Stimulated activated CD4-positive, alpha-beta T cell treated with anti-CD3 and anti-CD28 coated beads, Interleukin-15, amount 100 ng/mL, for 1 hour (primary cell): ENCODE measurements at regions not wholly inside any gene's neighbourhood (a gene's known extent, or its start where the extent isn't known, plus 50 kb on each side); places are given as distances from the start of the nearest gene placed in this dataset.
"Not testable (repeated sequence)": the region's sequence is repeated elsewhere in the genome, so short reads cannot be mapped to it uniquely, and the experiment has no call there.

Experiments
- DNase-seq, 2 donors: peaks; one replicate each; pipeline ENCODE4 v3.0.0-alpha.2; 2020; ENCODE audit warnings: low read depth in 1 of 2, low spot score in 1 of 2

- not testable (repeated sequence) for DNase-seq
These were observed 2805.9 kb downstream of the RPIA start for GRCh38 chr2:91497129-91498064.

GRCh38 chr2:91498065-91498449 is 2806.6 kb downstream of the RPIA start:
- not testable (repeated sequence) for DNase-seq

- DNase-seq, result not testable (repeated sequence)
These were observed 2807.2 kb downstream of the RPIA start for GRCh38 chr2:91498513-91499250.

DNA sequence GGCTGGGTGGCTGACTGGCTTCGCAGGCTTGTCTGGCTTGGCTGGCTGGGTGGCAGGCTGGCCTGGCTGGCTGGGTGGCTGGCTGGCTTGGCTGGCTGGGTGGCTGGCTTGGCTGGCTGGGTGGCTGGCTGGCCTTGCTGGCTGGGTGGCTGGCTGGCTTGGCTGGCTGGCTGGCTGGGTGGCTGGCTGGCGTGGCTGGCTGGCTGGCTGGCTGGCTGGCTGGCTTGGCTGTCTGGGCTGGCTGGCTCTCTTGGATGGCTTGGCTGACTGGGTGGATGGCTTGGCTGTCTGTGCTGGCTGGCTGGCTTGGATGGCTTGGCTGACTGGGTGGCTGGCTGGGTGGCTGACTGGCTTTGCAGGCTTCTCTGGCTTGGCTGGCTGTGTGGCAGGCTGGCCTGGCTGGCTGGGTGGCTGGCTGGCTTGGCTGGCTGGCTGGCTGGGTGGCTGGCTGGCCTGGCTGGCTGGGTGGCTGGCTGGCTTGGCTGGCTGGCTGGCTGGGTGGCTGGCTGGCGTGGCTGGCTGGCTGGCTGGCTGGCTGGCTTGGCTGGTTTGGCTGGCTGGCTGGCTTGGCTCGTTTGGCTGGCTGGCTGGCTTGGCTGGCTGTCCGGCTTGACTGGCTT is 2808.1 kb downstream of the RPIA start:
- not testable (repeated sequence) for DNase-seq

GRCh38 chr2:91500246-91500977 is 2808.9 kb downstream of the RPIA start:
- DNase-seq, result not testable (repeated sequence)

- DNase-seq, result not testable (repeated sequence)
These were observed 2809.5 kb downstream of the RPIA start for GRCh38 chr2:91500978-91501310.

- DNase-seq, result not testable (repeated sequence)
These were observed 2810.1 kb downstream of the RPIA start for GRCh38 chr2:91501481-91502080.

DNA sequence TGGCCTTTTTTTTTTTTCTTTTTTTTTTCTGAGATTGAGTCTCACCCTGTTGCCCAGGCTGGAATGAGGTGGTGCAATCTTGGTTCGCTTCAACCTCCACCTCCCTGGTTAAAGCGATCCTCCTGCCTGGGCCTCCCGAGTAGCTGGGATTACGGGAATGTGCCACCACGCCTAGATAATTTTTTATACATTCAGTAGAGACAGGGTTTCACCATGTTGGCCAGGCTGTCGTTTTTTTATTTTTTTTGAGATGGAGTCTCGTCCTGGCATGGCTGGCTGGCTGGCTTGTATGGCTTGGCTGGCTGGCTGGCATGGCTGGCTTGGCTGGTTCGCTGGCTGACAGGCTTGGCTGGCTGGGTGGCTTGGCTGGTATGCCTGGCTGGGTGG is 2812.1 kb downstream of the RPIA start:
- DNase-seq, result not testable (repeated sequence)

GRCh38 chr2:91503959-91504741 is 2812.7 kb downstream of the RPIA start:
- DNase-seq, result not testable (repeated sequence)

- not testable (repeated sequence) for DNase-seq
These were observed 2817.3 kb downstream of the RPIA start for GRCh38 chr2:91508816-91509215.

DNA sequence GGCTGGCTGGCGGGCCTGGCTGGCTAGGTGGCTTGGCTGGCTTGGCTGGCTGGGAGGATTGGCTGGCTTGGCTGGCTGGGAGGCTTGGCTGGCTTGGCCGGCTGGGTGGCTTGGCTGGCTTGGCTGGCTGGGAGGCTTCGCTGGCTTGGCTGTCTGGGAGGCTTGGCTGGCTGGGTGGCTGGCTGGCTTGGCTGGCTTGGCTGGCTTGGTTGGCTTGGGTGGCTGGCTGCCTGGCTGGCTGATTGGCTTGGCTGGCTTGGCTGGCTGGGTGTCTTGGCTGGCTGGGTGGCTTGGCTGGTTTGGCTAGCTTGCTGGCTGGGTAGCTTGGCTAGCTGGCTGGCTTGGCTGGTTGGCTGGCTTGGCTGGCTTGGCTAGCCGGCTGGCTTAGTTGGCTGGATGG is 2817.8 kb downstream of the RPIA start:
- not testable (repeated sequence) for DNase-seq

- DNase-seq, result not testable (repeated sequence)
These were observed 2819.7 kb downstream of the RPIA start for GRCh38 chr2:91511166-91511565.

DNA sequence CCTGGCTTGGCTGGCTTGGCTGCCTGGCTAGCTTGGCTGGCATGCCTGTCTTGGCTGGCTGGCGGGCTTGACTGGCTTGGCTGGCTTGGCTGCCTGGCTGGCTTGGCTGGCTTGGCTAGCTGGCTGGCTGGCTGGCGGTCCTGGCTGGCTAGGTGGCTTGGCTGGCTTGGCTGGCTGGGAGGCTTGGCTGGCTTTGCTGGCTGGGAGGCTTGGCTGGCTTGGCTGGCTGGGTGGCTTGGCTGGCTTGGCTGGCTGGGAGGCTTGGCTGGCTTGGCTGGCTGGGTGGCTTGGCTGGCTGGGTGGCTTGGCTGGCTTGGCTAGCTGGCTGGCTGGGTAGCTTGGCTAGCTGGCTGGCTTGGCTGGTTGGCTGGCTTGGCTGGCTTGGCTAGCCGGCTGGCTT is 2824.5 kb downstream of the RPIA start:
- DNase-seq, result not testable (repeated sequence)

- DNase-seq, result not testable (repeated sequence)
These were observed 2825.2 kb downstream of the RPIA start for GRCh38 chr2:91516669-91517068.

DNA sequence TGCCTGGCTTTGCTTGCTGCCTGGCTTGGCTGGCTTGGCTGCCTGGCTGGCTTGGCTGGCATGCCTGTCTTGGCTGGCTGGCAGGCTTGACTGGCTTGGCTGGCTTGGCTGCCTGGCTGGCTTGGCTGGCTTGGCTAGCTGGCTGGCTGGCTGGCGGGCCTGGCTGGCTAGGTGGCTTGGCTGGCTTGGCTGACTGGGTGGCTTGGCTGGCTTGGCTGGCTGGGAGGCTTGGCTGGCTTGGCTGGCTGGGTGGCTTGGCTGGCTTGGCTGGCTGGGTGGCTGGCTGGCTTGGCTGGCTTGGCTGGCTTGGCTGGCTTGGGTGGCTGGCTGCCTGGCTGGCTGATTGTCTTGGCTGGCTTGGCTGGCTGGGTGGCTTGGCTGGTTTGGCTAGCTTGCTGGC is 2826.4 kb downstream of the RPIA start:
- not testable (repeated sequence) for DNase-seq

GRCh38 chr2:91518361-91518981 is 2827.0 kb downstream of the RPIA start:
- DNase-seq, result not testable (repeated sequence)

DNA sequence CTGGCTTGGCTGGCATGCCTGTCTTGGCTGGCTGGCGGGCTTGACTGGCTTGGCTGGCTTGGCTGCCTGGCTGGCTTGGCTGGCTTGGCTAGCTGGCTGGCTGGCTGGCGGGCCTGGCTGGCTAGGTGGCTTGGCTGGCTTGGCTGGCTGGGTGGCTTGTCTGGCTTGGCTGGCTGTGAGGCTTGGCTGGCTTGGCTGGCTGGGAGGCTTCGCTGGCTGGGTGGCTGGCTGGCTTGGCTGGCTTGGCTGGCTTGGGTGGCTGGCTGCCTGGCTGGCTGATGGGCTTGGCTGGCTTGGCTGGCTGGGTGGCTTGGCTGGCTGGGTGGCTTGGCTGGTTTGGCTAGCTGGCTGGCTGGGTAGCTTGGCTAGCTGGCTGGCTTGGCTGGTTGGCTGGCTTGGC is 2827.9 kb downstream of the RPIA start:
- DNase-seq, result not testable (repeated sequence)

DNA sequence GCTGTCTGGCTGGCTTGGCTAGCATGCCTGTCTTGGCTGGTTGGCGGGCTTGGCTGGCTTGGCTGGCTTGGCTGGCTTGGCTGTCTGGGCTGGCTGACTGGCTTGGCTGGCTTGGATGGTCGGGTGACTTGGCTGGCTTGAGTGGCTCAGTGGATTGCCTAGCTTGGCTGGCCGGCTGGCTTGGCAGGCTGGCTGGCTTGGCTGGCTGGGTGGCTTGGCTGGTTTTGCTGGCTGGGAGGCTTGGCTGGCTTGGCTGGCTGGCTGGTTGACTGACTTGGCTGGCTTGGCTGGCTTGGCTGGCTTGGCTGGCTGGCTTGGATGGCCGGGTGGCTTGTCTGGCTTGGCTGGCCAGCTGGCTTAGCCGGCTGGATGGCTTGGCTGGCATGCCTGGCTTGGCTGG is 2828.4 kb downstream of the RPIA start:
- not testable (repeated sequence) for DNase-seq

GRCh38 chr2:91520523-91520922 is 2829.1 kb downstream of the RPIA start:
- not testable (repeated sequence) for DNase-seq
